HEK293 (cell line): ENCODE measurements at regions not wholly inside any gene's neighbourhood (a gene's known extent, or its start where the extent isn't known, plus 50 kb on each side); places are given as distances from the start of the nearest gene placed in this dataset.

ENCODE experiments used
- CTCF ChIA-PET: fragments of 350-600 bp; formaldehyde crosslinking; extraction: SDS; loops from one replicate; lab custom pipeline; 2021; ENCODE audit warnings: antibody characterized with exemption; lab: Yijun Ruan, JAX
- POLR2A ChIA-PET: fragments of 300-600 bp; formaldehyde crosslinking; extraction: SDS; loops from one replicate; lab custom pipeline; 2020; ENCODE audit warnings: antibody characterized with exemption, inconsistent platforms; lab: Yijun Ruan, JAX
- H3K27ac ChIP-seq: fragments of 200-500 bp; sonication (Bioruptor generic); 2 replicates; pipeline ENCODE4 v1.5.1; 2014; ENCODE audit warnings: low read depth, low read length, control low read depth, inconsistent platforms; ENCODE audit errors: extremely low read depth
- H3K36me3 ChIP-seq, 2 experiments: fragments of 200-500 bp in 1 of 2; sonication (Bioruptor generic) in 1 of 2; 1 replicate in 1 of 2; 2 replicates in 1 of 2; pipeline ENCODE4 v1.5.1; 2014 to 2017; ENCODE audit warnings: inconsistent platforms in 2 of 2, low read length in 2 of 2; ENCODE audit not compliant: control insufficient read depth in 2 of 2, insufficient read depth in 1 of 2
- H3K4me1 ChIP-seq: fragments of 200-500 bp; sonication (Bioruptor generic); 2 replicates; pipeline ENCODE4 v1.5.1; 2014; ENCODE audit warnings: mild to moderate bottlenecking, low read length, inconsistent platforms; ENCODE audit not compliant: control insufficient read depth, insufficient read depth
- H3K4me3 ChIP-seq: 2 replicates; pipeline ENCODE4 v1.5.1; 2011; ENCODE audit warnings: low read depth, mild to moderate bottlenecking, control low read depth, low read length, moderate library complexity
- H3K9me3 ChIP-seq: fragments of 200-500 bp; sonication (Bioruptor generic); 2 replicates; pipeline ENCODE4 v1.5.1; 2014; ENCODE audit warnings: low read depth, low read length, inconsistent platforms; ENCODE audit not compliant: control insufficient read depth, insufficient read depth
- GFI1B ChIP-seq: fragments of 450-650 bp; formaldehyde crosslinking; IDR thresholded peaks from 2 replicates; pipeline ENCODE4 v1.5.1; 2016; ENCODE audit warnings: missing biosample characterization, missing genetic modification characterization
- GLIS2 ChIP-seq: fragments of 450-650 bp; formaldehyde crosslinking; IDR thresholded peaks from 2 replicates; pipeline ENCODE4 v1.5.1; 2016; ENCODE audit warnings: missing biosample characterization, missing genetic modification characterization
- MYNN ChIP-seq: fragments of 450-650 bp; formaldehyde crosslinking; IDR thresholded peaks from 2 replicates; pipeline ENCODE4 v1.5.1; 2016; ENCODE audit warnings: missing biosample characterization, missing genetic modification characterization, borderline replicate concordance
- SETDB1 ChIP-seq: IDR thresholded peaks from one replicate; pipeline ENCODE4 v1.6.1; 2017; ENCODE audit warnings: mild to moderate bottlenecking, low read length, moderate library complexity, mixed read lengths; ENCODE audit not compliant: insufficient read length
- ZBTB1 ChIP-seq: fragments of 450-650 bp; formaldehyde crosslinking; IDR thresholded peaks from 2 replicates; pipeline ENCODE4 v1.5.1; 2016; ENCODE audit warnings: missing biosample characterization, missing genetic modification characterization
- ZBTB21 ChIP-seq: fragments of 450-650 bp; formaldehyde crosslinking; IDR thresholded peaks from 2 replicates; pipeline ENCODE4 v1.5.1; 2017; ENCODE audit warnings: missing biosample characterization, missing genetic modification characterization
- ZFP69B ChIP-seq: fragments of 450-650 bp; formaldehyde crosslinking; IDR thresholded peaks from 2 replicates; pipeline ENCODE4 v1.5.1; 2016; ENCODE audit warnings: missing biosample characterization, missing genetic modification characterization
- ZNF18 ChIP-seq: fragments of 450-650 bp; formaldehyde crosslinking; IDR thresholded peaks from 2 replicates; pipeline ENCODE4 v1.5.1; 2016; ENCODE audit warnings: missing biosample characterization, missing genetic modification characterization
- ZNF202 ChIP-seq: fragments of 450-650 bp; formaldehyde crosslinking; IDR thresholded peaks from 2 replicates; pipeline ENCODE4 v1.5.1; 2016; ENCODE audit warnings: missing biosample characterization, missing genetic modification characterization, borderline replicate concordance
- ZNF274 ChIP-seq, 2 experiments: fragments of 200-500 bp in 1 of 2; fragments of 450-650 bp in 1 of 2; sonication (Bioruptor generic) in 1 of 2; formaldehyde crosslinking in 1 of 2; IDR thresholded peaks; 2 replicates each; pipeline versions ENCODE4 v1.5.1 to v1.6.1; 2014 to 2016; ENCODE audit warnings: borderline replicate concordance in 1 of 2, inconsistent platforms in 1 of 2, low read length in 1 of 2, missing biosample characterization in 1 of 2, missing genetic modification characterization in 1 of 2
- ZNF311 ChIP-seq: fragments of 450-650 bp; formaldehyde crosslinking; IDR thresholded peaks from 2 replicates; pipeline ENCODE4 v1.5.1; 2017; ENCODE audit warnings: missing biosample characterization, missing genetic modification characterization, borderline replicate concordance
- ZNF362 ChIP-seq: fragments of 450-650 bp; formaldehyde crosslinking; IDR thresholded peaks from 2 replicates; pipeline ENCODE4 v1.5.1; 2016; ENCODE audit warnings: missing biosample characterization, missing genetic modification characterization
- ZNF404 ChIP-seq: fragments of 450-650 bp; formaldehyde crosslinking; IDR thresholded peaks from 2 replicates; pipeline ENCODE4 v1.5.1; 2017; ENCODE audit warnings: missing biosample characterization, missing genetic modification characterization
- ZNF544 ChIP-seq: fragments of 450-650 bp; formaldehyde crosslinking; IDR thresholded peaks from 2 replicates; pipeline ENCODE4 v1.5.0; 2017; ENCODE audit warnings: missing biosample characterization, missing genetic modification characterization
- ZNF585B ChIP-seq: fragments of 450-650 bp; formaldehyde crosslinking; IDR thresholded peaks from 2 replicates; pipeline ENCODE4 v1.5.1; 2016; ENCODE audit warnings: missing biosample characterization, missing genetic modification characterization
- ZNF610 ChIP-seq: fragments of 450-650 bp; formaldehyde crosslinking; IDR thresholded peaks from 2 replicates; pipeline ENCODE4 v1.5.1; 2016; ENCODE audit warnings: missing biosample characterization, missing genetic modification characterization, borderline replicate concordance
- ZNF621 ChIP-seq: fragments of 450-650 bp; formaldehyde crosslinking; IDR thresholded peaks from 2 replicates; pipeline ENCODE4 v1.5.1; 2017; ENCODE audit warnings: missing biosample characterization, missing genetic modification characterization
- ZNF654 ChIP-seq: fragments of 450-650 bp; formaldehyde crosslinking; IDR thresholded peaks from 2 replicates; pipeline ENCODE4 v1.5.1; 2016; ENCODE audit warnings: low read depth, missing biosample characterization, missing genetic modification characterization
- ZNF785 ChIP-seq: fragments of 450-650 bp; formaldehyde crosslinking; IDR thresholded peaks from 2 replicates; pipeline ENCODE4 v1.5.1; 2016; ENCODE audit warnings: missing biosample characterization, missing genetic modification characterization
- ZNF837 ChIP-seq: fragments of 450-650 bp; formaldehyde crosslinking; IDR thresholded peaks from 2 replicates; pipeline ENCODE4 v1.5.1; 2016; ENCODE audit warnings: missing biosample characterization, missing genetic modification characterization
- ZSCAN30 ChIP-seq: fragments of 450-650 bp; IDR thresholded peaks from 2 replicates; pipeline ENCODE4 v1.5.1; 2018; ENCODE audit warnings: missing biosample characterization, mild to moderate bottlenecking, missing genetic modification characterization, moderate library complexity
- TF ChIP-seq, protein P1 (sequence below): fragments of 450-650 bp; formaldehyde crosslinking; IDR thresholded peaks from 2 replicates; pipeline ENCODE4 v1.5.1; 2016; ENCODE audit warnings: missing biosample characterization, missing genetic modification characterization

GRCh38 chr3:6667354-6667753, 193.6 kb upstream of the GRM7 start:
- H3K36me3 ChIP-seq: no peaks in the 10 kb centered on the region
- no peaks in the 10 kb centered on the region for H3K9me3 ChIP-seq
- TF ChIP-seq ZSCAN30 (tag by site-specific recombination) (no peak), ZNF585B (tag by site-specific recombination) (peak; percentile 72)
- H3K4me3 ChIP-seq: no peak overlapping the region
- no peak overlapping the region for H3K27ac ChIP-seq
- no peaks in the 10 kb centered on the region for H3K4me1 ChIP-seq
- CTCF ChIA-PET: no interaction called here
- POLR2A ChIA-PET: no interaction called here

DNA sequence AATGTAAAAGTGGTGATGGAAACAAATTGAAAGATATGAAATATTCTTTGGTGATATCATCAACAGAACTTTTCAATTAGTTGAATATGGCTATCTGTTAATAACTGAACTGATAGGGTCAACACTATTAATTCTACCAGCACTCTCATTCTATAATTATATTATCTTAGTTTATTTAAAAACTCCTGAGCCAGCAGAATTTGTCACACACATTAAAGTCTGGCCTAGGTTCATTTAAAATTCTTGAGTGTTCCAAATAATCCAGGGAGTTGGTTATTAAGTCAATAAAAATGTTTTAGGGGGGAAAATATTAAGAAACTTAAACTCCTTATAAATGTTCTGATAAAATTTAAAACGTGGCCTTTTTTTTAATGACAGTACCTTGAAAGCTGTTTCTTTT, 189.6 kb upstream of the GRM7 start:
- no peak overlapping the region for H3K4me3 ChIP-seq
- CTCF ChIA-PET: no interaction called here
- TF ChIP-seq ZNF621 (tag by site-specific recombination) (no peak), MYNN (tag by site-specific recombination) (no peak), ZNF362 (no peak), ZNF311 (tag by site-specific recombination) (no peak), GFI1B (tag by site-specific recombination) (no peak), ZNF837 (no peak), ZNF18 (tag by site-specific recombination) (no peak), ZBTB1 (tag by site-specific recombination) (no peak), ZNF544 (tag by site-specific recombination) (no peak), ZNF654 (tag by site-specific recombination) (no peak), ZNF785 (tag by site-specific recombination) (no peak), ZNF404 (tag by site-specific recombination) (no peak), ZNF610 (tag by site-specific recombination) (no peak), SETDB1 (no peak), ZBTB21 (tag by site-specific recombination) (no peak), ZFP69B (tag by site-specific recombination) (no peak), GLIS2 (tag by site-specific recombination) (no peak), ZNF202 (tag by site-specific recombination) (no peak), ZNF274 (IDR thresholded peaks at IDR 0.05; ENCODE audit: low read length) (no peak), ZNF274 (tag by site-specific recombination; IDR thresholded peaks at IDR 0.05; ENCODE audit: borderline replicate concordance) (no peak)
- TF ChIP-seq, protein P1, sequence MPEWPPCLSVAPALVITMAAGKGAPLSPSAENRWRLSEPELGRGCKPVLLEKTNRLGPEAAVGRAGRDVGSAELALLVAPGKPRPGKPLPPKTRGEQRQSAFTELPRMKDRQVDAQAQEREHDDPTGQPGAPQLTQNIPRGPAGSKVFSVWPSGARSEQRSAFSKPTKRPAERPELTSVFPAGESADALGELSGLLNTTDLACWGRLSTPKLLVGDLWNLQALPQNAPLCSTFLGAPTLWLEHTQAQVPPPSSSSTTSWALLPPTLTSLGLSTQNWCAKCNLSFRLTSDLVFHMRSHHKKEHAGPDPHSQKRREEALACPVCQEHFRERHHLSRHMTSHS (tag by site-specific recombination): no peak
- TF ChIP-seq, all 188 proteins: peak for 0
- POLR2A ChIA-PET: no interaction called here
- H3K4me1 ChIP-seq: no peaks in the 10 kb centered on the region
- H3K9me3 ChIP-seq: no peaks in the 10 kb centered on the region
- no peak overlapping the region for H3K27ac ChIP-seq
- no peaks in the 10 kb centered on the region for H3K36me3 ChIP-seq
